Heart left ventricle (tissue), 16 donors: ENCODE measurements at regions not wholly inside any gene's neighbourhood (a gene's known extent, or its start where the extent isn't known, plus 50 kb on each side); places are given as distances from the start of the nearest gene placed in this dataset.

Experiments
- ATAC-seq, 4 donors: fragments of 200-7000 bp; cut with Tn5 transposase; one replicate each; pipeline ENCODE4 v1.9.1; 2020 to 2022; ENCODE audit warnings: moderate library complexity in 4 of 4, mild to moderate bottlenecking in 3 of 4, moderate number of reproducible peaks in 1 of 4
- DNase-seq, 5 donors: peaks; one replicate each; pipeline ENCODE4 v3.0.0-alpha.2; 2020
- H3K27ac ChIP-seq, 12 donors: fragments of 200-600 bp; sonication (generic) in 4 of 12; one replicate each; pipeline versions ENCODE4 v1.5.0 to v1.8.0; 2016 to 2022; ENCODE audit warnings: mild to moderate bottlenecking in 2 of 12
- H3K27me3 ChIP-seq, 9 donors: fragments of 200-600 bp; sonication (generic) in 2 of 9; one replicate each; pipeline versions ENCODE4 v1.5.1 to v1.8.0; 2016 to 2022; ENCODE audit warnings: mild to moderate bottlenecking in 3 of 9
- H3K36me3 ChIP-seq, 9 donors: fragments of 200-600 bp; sonication (generic) in 2 of 9; one replicate each; pipeline versions ENCODE4 v1.5.0 to v1.8.0; 2018 to 2022; ENCODE audit warnings: mild to moderate bottlenecking in 2 of 9
- H3K4me1 ChIP-seq, 12 donors: fragments of 200-600 bp; sonication (generic) in 4 of 12; one replicate each; pipeline versions ENCODE4 v1.5.0 to v1.8.0; 2016 to 2022; ENCODE audit warnings: mild to moderate bottlenecking in 3 of 12
- H3K4me3 ChIP-seq, 12 donors: fragments of 200-600 bp; sonication (generic) in 4 of 12; one replicate each; pipeline versions ENCODE4 v1.5.0 to v1.8.0; 2017 to 2022; ENCODE audit warnings: mild to moderate bottlenecking in 9 of 12, moderate library complexity in 4 of 12
- H3K9me3 ChIP-seq, 12 donors: fragments of 200-600 bp; sonication (generic) in 4 of 12; one replicate each; pipeline versions ENCODE4 v1.5.0 to v1.8.0; 2016 to 2022; ENCODE audit warnings: mild to moderate bottlenecking in 1 of 12
- POLR2A ChIP-seq, 2 donors: fragments of 450-650 bp; IDR thresholded peaks; one replicate each; pipeline ENCODE4 v1.6.1; 2017; ENCODE audit warnings: antibody characterized with exemption in 2 of 2, mild to moderate bottlenecking in 2 of 2, moderate library complexity in 2 of 2
- WGBS, 4 donors: extraction: QIAGEN DNeasy Blood & Tissue Kit in 2 of 4; methylation state at CpG; one replicate each; pipeline versions ENCODE4 v1.1.5 to v1.1.7; 2013 to 2018; 5-methylcytosine and 5-hydroxymethylcytosine counted together
- intact Hi-C, 10 donors: fragments of 100-400 bp; cut with DNase I; formaldehyde crosslinking; loops; one replicate each; pipeline versions ENCODE4 v1.11.1 to v1.14.2; 2022
- TF ChIP-seq, protein P1 (sequence below), 12 donors: fragments of 200-600 bp; sonication (generic) in 4 of 12; IDR thresholded peaks; one replicate each; pipeline versions ENCODE4 v1.5.0 to v1.8.0; 2018 to 2022; ENCODE audit warnings: antibody characterized with exemption in 12 of 12, mild to moderate bottlenecking in 5 of 12
- donor health status: ischemic (EF 13 %, LVEDD 7.1; RV severe dilation, severe dysfunction).
- donor health status: healthy with polysubstance abuse.
- donor health status: DM: no; HTN: yes; CAD: no.
- donor health status: DM: no; HTN: no; CAD: no.
- donor health status: ischemic (EF 25% LVEDD 6.9; RV normal size, moderate dysfunction).
- donor health status: ischemic (EF 25% LVEDD 5.7; RV mildly dilated, moderate dysfunction).
- donor health status: healthy.
- donor health status: DM: yes; HTN: yes; CAD: no.
- donor health status: ischemic (EF 35%, LVEDD 5.7; RV mildly dilated, moderate dysfunction).
- donor health status: nonischemic (EF 11% LVEDD 7.7; RV severe dilation, severe dysfunction).
- donor health status: DM: yes; HTN: yes; CAD: no.
- donor health status: PGD.
- donor health status: ischemic (EF 29% LVEDD 5.4; RV normal size, mild dysfunction).
- donor health status: nonischemic (EF 23%, LVEDD 6.1; RV moderate dilation, normal function).

DNA sequence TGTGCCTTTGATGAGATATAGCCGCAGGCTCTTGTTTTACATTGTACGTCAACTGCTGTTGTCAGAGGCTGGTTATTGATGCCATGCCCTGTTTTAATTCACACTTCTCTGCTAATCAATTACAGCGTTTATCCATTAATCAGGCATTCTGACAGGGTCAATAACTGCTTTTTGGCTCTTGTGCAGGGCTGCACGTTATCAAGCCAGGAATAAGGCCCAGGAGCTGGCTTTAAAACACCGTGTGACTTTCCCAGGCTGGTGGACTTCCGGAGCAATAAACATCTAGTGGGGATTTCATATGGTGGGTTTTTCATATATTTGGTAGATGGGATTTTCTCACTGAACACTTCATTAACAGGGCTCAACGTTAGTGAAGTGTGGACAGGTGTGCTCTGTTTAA, 221.7 kb downstream of the TM9SF2 start:
- Histone ChIP-seq H3K9me3 (no peaks in the 10 kb centered on the region), H3K27ac (no peak overlapping the region), H3K36me3 (no peaks in the 10 kb centered on the region), H3K4me1 (no peaks in the 10 kb centered on the region), H3K4me3 (no peak overlapping the region), H3K27me3 (no peaks in the 10 kb centered on the region)
- WGBS, 4 donors, result 85 to 89% (median 88%) methylated on average over 7 of the region's 7 CpGs
- TF ChIP-seq, protein P1, sequence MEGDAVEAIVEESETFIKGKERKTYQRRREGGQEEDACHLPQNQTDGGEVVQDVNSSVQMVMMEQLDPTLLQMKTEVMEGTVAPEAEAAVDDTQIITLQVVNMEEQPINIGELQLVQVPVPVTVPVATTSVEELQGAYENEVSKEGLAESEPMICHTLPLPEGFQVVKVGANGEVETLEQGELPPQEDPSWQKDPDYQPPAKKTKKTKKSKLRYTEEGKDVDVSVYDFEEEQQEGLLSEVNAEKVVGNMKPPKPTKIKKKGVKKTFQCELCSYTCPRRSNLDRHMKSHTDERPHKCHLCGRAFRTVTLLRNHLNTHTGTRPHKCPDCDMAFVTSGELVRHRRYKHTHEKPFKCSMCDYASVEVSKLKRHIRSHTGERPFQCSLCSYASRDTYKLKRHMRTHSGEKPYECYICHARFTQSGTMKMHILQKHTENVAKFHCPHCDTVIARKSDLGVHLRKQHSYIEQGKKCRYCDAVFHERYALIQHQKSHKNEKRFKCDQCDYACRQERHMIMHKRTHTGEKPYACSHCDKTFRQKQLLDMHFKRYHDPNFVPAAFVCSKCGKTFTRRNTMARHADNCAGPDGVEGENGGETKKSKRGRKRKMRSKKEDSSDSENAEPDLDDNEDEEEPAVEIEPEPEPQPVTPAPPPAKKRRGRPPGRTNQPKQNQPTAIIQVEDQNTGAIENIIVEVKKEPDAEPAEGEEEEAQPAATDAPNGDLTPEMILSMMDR (IDR thresholded peaks at IDR 0.05), result no peak
- no peak for TF ChIP-seq POLR2A (IDR thresholded peaks at IDR 0.05)
- DNase-seq, result no peak
- intact Hi-C loops, result no loop called here
- no peak for ATAC-seq

DNA sequence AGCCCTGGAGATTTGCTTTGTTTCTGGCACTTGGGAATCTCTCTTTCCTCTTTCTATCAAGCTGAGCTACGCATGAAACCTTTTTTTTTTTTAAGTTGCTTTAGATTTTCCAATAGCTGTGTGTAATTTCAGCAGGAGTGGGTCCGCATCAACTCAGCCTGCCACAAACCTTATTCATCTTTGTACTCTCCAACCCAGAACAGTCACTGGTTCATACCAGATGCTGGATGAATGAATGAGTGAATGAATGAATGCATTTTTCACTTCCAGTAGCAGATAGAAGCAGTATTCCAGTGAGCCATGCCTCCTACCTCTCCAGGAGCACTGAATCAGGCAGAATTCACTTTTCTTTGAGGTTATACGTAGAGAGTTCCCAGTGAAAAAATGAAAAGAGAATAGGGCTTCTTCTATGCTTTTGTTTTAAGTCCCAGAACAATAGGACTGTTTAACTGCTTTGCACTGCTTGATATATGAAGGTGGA, 221.1 kb downstream of the TM9SF2 start:
- ATAC-seq, result no peak
- H3K9me3 ChIP-seq, result no peaks in the 10 kb centered on the region
- H3K27me3 ChIP-seq, result no peaks in the 10 kb centered on the region
- H3K4me3 ChIP-seq, result no peak overlapping the region
- intact Hi-C loops, result no loop called here
- DNase-seq, result no peak
- H3K27ac ChIP-seq, result no peak overlapping the region
- no peaks in the 10 kb centered on the region for H3K4me1 ChIP-seq
- no peaks in the 10 kb centered on the region for H3K36me3 ChIP-seq
- 78 to 85% (median 82%) methylated on average over 3 of the region's 3 CpGs for WGBS, 4 donors
- TF ChIP-seq POLR2A (IDR thresholded peaks at IDR 0.05), result no peak
- TF ChIP-seq, protein P1 (IDR thresholded peaks at IDR 0.05), result no peak

DNA sequence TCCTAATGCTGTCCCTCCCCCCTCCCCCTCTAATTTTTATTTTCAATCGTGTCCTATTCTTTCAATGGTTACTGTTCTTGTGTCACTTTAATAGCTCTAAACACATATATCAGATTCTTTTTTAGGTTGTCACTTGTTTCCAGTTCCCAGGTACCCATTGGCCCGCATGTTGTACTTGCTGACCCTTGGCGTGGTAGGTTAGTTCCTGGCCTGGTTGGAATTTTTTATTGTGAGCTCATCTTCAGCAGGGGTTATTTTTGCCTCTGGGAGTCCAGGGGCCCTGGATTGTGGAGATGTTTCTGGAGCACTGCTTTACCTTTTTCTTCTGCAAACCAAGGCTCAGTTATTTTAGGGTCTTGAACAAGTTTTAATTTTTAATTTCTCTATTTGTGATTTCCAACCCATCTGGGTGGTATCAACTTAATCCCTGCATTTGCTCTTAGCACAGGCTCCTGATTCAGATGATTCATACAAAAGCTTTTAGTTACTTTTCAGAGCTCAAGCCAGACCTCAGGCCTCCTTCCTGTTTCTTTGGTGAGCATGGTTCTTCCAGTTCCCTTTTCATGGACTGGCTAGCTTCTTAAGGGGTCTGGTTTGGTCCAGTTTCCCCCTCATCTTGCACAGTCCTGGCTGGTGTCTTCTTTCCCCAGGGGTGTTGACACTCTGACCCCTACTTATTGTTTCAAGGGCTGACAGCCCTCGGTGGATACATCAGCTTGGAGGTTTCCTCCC, 220.5 kb downstream of the TM9SF2 start:
- no peaks in the 10 kb centered on the region for H3K4me1 ChIP-seq
- DNase-seq (no peak), ATAC-seq (no peak)
- TF ChIP-seq, protein P1 (IDR thresholded peaks at IDR 0.05), result no peak
- TF ChIP-seq POLR2A (IDR thresholded peaks at IDR 0.05), result no peak
- H3K9me3 ChIP-seq, result no peaks in the 10 kb centered on the region
- no peaks in the 10 kb centered on the region for H3K36me3 ChIP-seq
- no peak overlapping the region for H3K27ac ChIP-seq
- no peak overlapping the region for H3K4me3 ChIP-seq
- intact Hi-C loops, result no loop called here
- WGBS, 4 donors, result 66 to 88% (median 77%) methylated on average over 4 of the region's 4 CpGs
- no peaks in the 10 kb centered on the region for H3K27me3 ChIP-seq

DNA sequence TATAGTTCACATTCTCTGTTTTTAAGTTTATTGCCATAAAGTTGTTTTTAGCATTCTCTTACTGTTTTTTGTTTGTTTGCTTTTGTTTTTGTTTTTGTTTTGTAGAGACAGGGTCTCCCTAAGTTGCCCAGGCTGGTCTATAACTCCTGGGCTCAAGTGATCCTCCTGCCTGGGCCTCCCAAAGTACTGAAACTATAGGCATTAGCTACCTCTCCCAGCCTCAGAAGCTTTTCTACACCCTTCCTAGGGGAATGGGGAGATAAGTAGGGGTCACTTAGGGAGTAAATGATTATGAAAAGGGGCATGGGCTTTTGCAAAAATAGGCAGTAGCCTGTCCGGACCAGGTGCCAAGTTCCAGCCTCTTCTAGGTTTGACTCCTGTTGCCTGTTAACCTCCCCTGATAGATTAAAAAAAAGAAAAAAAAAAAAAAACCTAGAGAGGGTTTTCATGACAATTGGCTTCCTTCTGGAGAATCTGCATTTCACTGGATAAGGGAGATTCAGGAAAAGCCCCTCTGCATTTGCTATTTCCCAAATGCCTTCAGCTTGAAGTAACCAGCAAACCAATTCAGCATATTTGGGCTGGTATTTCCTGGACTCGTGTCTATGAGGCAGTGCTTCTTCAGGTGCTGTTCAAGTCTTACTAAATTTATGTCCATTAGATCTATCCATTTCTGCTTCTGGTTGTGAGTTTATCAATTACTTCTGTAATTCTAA, 216.8 kb downstream of the TM9SF2 start:
- H3K27me3 ChIP-seq, result no peaks in the 10 kb centered on the region
- intact Hi-C loops, result no loop called here
- no peak for DNase-seq
- 66 to 75% (median 72%) methylated on average over 2 of the region's 2 CpGs for WGBS, 4 donors
- no peak overlapping the region for H3K4me3 ChIP-seq
- no peaks in the 10 kb centered on the region for H3K9me3 ChIP-seq
- H3K36me3 ChIP-seq, result no peaks in the 10 kb centered on the region
- TF ChIP-seq POLR2A (IDR thresholded peaks at IDR 0.05), result no peak
- TF ChIP-seq, protein P1 (IDR thresholded peaks at IDR 0.05), result no peak
- H3K4me1 ChIP-seq, result no peaks in the 10 kb centered on the region
- no peak for ATAC-seq
- no peak overlapping the region for H3K27ac ChIP-seq
